SU-DHL-6 (cell line): ENCODE measurements at regions not wholly inside any gene's neighbourhood (a gene's known extent, or its start where the extent isn't known, plus 50 kb on each side); places are given as distances from the start of the nearest gene placed in this dataset.

Source experiments
- H2AFZ ChIP-seq: fragments of 200-600 bp; sonication (generic); 2 replicates; pipeline ENCODE4 v1.6.1; 2014; ENCODE audit warnings: low read depth, mild to moderate bottlenecking, moderate library complexity, mixed read lengths, antibody characterized with exemption, low read length; ENCODE audit not compliant: severe bottlenecking
- H3F3A ChIP-seq: fragments of 200-600 bp; shearing (Covaris generic); 2 replicates; pipeline ENCODE4 v1.6.0; 2016; ENCODE audit warnings: antibody characterized with exemption, mild to moderate bottlenecking; ENCODE audit not compliant: insufficient read depth
- H3K27ac ChIP-seq: fragments of 200-600 bp; sonication (generic); 2 replicates; pipeline ENCODE4 v1.5.1; 2016; ENCODE audit warnings: low read depth, mild to moderate bottlenecking, low read length, moderate library complexity, mixed read lengths
- H3K27me3 ChIP-seq: fragments of 200-600 bp; sonication (generic), shearing (Covaris generic); 2 replicates; pipeline ENCODE4 v1.6.0; 2014; ENCODE audit warnings: mild to moderate bottlenecking, low read length
- H3K36me3 ChIP-seq: fragments of 200-600 bp; sonication (generic); 2 replicates; pipeline ENCODE4 v1.6.1; 2014; ENCODE audit warnings: mild to moderate bottlenecking, low read length, mixed read lengths
- H3K4me2 ChIP-seq: fragments of 300-600, 200-600 bp; shearing (Covaris generic), sonication (generic); 2 replicates; pipeline ENCODE4 v1.6.0; 2014; ENCODE audit warnings: low read length, low read depth, mild to moderate bottlenecking; ENCODE audit not compliant: poor library complexity, severe bottlenecking
- H3K4me3 ChIP-seq: fragments of 200-600 bp; sonication (generic); 2 replicates; pipeline ENCODE4 v1.5.1; 2014; ENCODE audit warnings: antibody characterized with exemption, low read length, mild to moderate bottlenecking, mixed read lengths; ENCODE audit not compliant: insufficient read depth, poor library complexity, severe bottlenecking
- H3K79me2 ChIP-seq: fragments of 200-600 bp; sonication (generic); 2 replicates; pipeline ENCODE4 v1.6.1; 2014; ENCODE audit warnings: mild to moderate bottlenecking, low read length, moderate library complexity; ENCODE audit not compliant: insufficient read depth
- H3K9ac ChIP-seq: fragments of 200-600 bp; sonication (generic); 2 replicates; pipeline ENCODE4 v1.7.0; 2014; ENCODE audit warnings: mild to moderate bottlenecking, low read length
- H3K9me2 ChIP-seq: fragments of 200-600 bp; sonication (generic); replicated peaks from 2 replicates; pipeline ENCODE4 v1.6.1; 2014; ENCODE audit warnings: low read length; ENCODE audit not compliant: insufficient read depth
- H3K9me3 ChIP-seq: fragments of 200-600 bp; sonication (generic); 2 replicates; pipeline ENCODE4 v1.6.1; 2014; ENCODE audit warnings: low read length, mixed read lengths; ENCODE audit not compliant: insufficient read depth
- H4K20me1 ChIP-seq: fragments of 200-600 bp; sonication (generic); 2 replicates; pipeline ENCODE4 v1.6.1; 2014; ENCODE audit warnings: low read depth, mild to moderate bottlenecking, antibody characterized with exemption, low read length, moderate library complexity, mixed read lengths
- CTCF ChIP-seq: fragments of 200-600 bp; sonication (generic); IDR thresholded peaks from one replicate; pipeline ENCODE4 v1.5.1; 2017; ENCODE audit warnings: antibody characterized with exemption, mild to moderate bottlenecking, low read length, moderate library complexity; ENCODE audit not compliant: insufficient read depth, poor library complexity, severe bottlenecking
- EZH2phosphoT487 ChIP-seq: fragments of 200-600 bp; sonication (generic), shearing (Covaris generic); conservative IDR thresholded peaks from 2 replicates; pipeline ENCODE4 v1.6.1; 2018; ENCODE audit warnings: mild to moderate bottlenecking, antibody characterized with exemption, low read length, moderate library complexity, mixed read lengths

DNA sequence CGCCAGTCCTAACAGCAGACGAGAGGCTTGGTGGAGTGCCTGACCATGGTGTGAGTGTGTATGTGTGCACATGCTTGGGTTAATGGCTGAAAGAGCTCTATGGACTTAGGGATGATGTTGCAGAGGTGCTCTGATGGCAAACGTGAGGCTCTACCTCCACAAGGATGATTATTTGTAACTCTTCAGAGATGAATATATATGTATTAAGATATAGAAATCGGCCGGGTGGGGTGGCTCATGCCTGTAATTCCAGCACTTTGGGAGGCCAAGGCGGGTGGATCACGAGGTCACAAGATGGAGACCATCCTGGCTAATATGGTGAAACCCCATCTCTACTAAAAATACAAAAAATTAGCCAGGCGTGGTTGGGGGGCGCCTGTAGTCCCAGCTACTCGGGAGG, 253.4 kb upstream of the CDH18 start:
- H3K4me3 ChIP-seq = no peak overlapping the region
- H3K27me3 ChIP-seq = no peaks in the 10 kb centered on the region
- no peak overlapping the region for H3K27ac ChIP-seq
- H3K9ac ChIP-seq = no peak overlapping the region
- H3K9me3 ChIP-seq = no peaks in the 10 kb centered on the region
- H3K4me2 ChIP-seq = no peak overlapping the region
- no peaks in the 10 kb centered on the region for H3F3A ChIP-seq
- peak overlapping the region; percentile 34 for H2AFZ ChIP-seq
- no peaks in the 10 kb centered on the region for H3K9me2 ChIP-seq
- no peak for TF ChIP-seq EZH2phosphoT487
- TF ChIP-seq CTCF = no peak
- H3K79me2 ChIP-seq = no peaks in the 10 kb centered on the region
- no peaks in the 10 kb centered on the region for H4K20me1 ChIP-seq
- H3K36me3 ChIP-seq = no peaks in the 10 kb centered on the region

DNA sequence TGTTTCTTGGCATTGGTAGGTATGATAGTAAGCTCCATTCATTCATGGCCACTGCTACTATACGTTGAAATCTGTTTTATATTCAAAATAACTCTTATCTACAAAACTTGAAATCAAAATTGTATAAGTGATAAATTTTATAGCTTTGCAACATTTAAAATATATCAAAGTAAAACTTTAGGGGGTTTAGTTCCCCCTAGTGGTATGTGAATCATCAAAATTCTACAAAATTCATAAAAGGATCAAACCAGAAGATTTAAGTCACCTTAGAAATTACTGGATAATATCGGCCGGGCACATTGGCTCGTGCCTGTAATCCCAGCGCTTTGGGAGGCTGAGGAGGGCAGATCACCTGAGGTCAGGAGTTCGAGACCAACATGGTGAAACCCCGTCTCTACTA, 243.0 kb upstream of the CDH18 start:
- H3F3A ChIP-seq = no peaks in the 10 kb centered on the region
- no peaks in the 10 kb centered on the region for H3K36me3 ChIP-seq
- no peaks in the 10 kb centered on the region for H3K79me2 ChIP-seq
- TF ChIP-seq EZH2phosphoT487 = no peak
- no peak for TF ChIP-seq CTCF
- no peaks in the 10 kb centered on the region for H3K27me3 ChIP-seq
- H3K9me3 ChIP-seq = no peaks in the 10 kb centered on the region
- H3K9ac ChIP-seq = no peak overlapping the region
- H3K27ac ChIP-seq = no peak overlapping the region
- no peak overlapping the region for H2AFZ ChIP-seq
- no peaks in the 10 kb centered on the region for H3K9me2 ChIP-seq
- no peaks in the 10 kb centered on the region for H4K20me1 ChIP-seq
- H3K4me2 ChIP-seq = no peak overlapping the region
- H3K4me3 ChIP-seq = no peak overlapping the region

GRCh38 chr5:20230010-20230409, 242.0 kb upstream of the CDH18 start:
- Histone ChIP-seq H2AFZ (no peak overlapping the region), H3K9me2 (no peaks in the 10 kb centered on the region), H4K20me1 (no peaks in the 10 kb centered on the region), H3F3A (no peaks in the 10 kb centered on the region), H3K79me2 (no peaks in the 10 kb centered on the region), H3K4me2 (no peak overlapping the region), H3K27ac (no peak overlapping the region), H3K36me3 (no peaks in the 10 kb centered on the region), H3K27me3 (no peaks in the 10 kb centered on the region), H3K9ac (no peak overlapping the region), H3K9me3 (no peaks in the 10 kb centered on the region), H3K4me3 (no peak overlapping the region)
- TF ChIP-seq EZH2phosphoT487 (no peak), CTCF (no peak)
